ENCODE measurements at regions not wholly inside any gene's neighbourhood (a gene's known extent, or its start where the extent isn't known, plus 50 kb on each side); places are given as distances from the start of the nearest gene placed in this dataset.

GRCh38 chr18:27353273-27353672 is 168.2 kb upstream of the CHST9 start:
- Histone ChIP-seq H3K27ac (no peak overlapping the region), H3F3A (ENCODE audit: low read depth) (no peaks in the 10 kb centered on the region), H3K36me3 (no peaks in the 10 kb centered on the region), H3K4me1 (no peaks in the 10 kb centered on the region), H4K20me1 (ENCODE audit: low read depth) (no peaks in the 10 kb centered on the region), H3K79me2 (ENCODE audit: low read depth) (no peaks in the 10 kb centered on the region), H3K4me3 (no peak overlapping the region), H2AFZ (replicated peaks) (no peak overlapping the region), H3K27me3 (no peaks in the 10 kb centered on the region), H3K4me2 (no peak overlapping the region), H3K9me3 (ENCODE audit: low read depth) (no peaks in the 10 kb centered on the region), H3K9ac (no peak overlapping the region)
- peaks cover 7% of the 10 kb centered on the region for H3K4me1 Mint-ChIP-seq
- no peak overlapping the region for H3K4me3 Mint-ChIP-seq
- TF ChIP-seq CTCF (IDR thresholded peaks at IDR 0.05) (no peak), EZH2phosphoT487 (IDR thresholded peaks at IDR 0.05) (no peak), EZH2 (IDR thresholded peaks at IDR 0.05) (no peak)
- H3K9me3 Mint-ChIP-seq, result peaks cover 5% of the 10 kb centered on the region
- H3K36me3 Mint-ChIP-seq, result no peaks in the 10 kb centered on the region
- no peak overlapping the region for H3K27ac Mint-ChIP-seq
- no peak for DNase-seq (ENCODE audit: low spot score)
- peaks cover 2% of the 10 kb centered on the region for H3K27me3 Mint-ChIP-seq (ENCODE audit: insufficient read depth, low read depth)

GRCh38 chr18:27349284-27349882 is 164.3 kb upstream of the CHST9 start:
- Histone ChIP-seq H3K27ac (no peak overlapping the region), H3K36me3 (no peaks in the 10 kb centered on the region), H3K4me1 (no peaks in the 10 kb centered on the region), H3K9me3 (ENCODE audit: low read depth) (no peaks in the 10 kb centered on the region), H2AFZ (replicated peaks) (no peak overlapping the region), H3K79me2 (ENCODE audit: low read depth) (no peaks in the 10 kb centered on the region), H3F3A (ENCODE audit: low read depth) (no peaks in the 10 kb centered on the region), H4K20me1 (ENCODE audit: low read depth) (no peaks in the 10 kb centered on the region), H3K9ac (no peak overlapping the region), H3K4me2 (no peak overlapping the region), H3K27me3 (no peaks in the 10 kb centered on the region), H3K4me3 (no peak overlapping the region)
- H3K27me3 Mint-ChIP-seq (ENCODE audit: insufficient read depth, low read depth), result no peaks in the 10 kb centered on the region
- TF ChIP-seq EZH2 (IDR thresholded peaks at IDR 0.05) (no peak), CTCF (IDR thresholded peaks at IDR 0.05) (no peak), EZH2phosphoT487 (IDR thresholded peaks at IDR 0.05) (no peak)
- H3K4me3 Mint-ChIP-seq, result no peak overlapping the region
- no peak overlapping the region for H3K27ac Mint-ChIP-seq
- H3K4me1 Mint-ChIP-seq, result no peaks in the 10 kb centered on the region
- no peak for DNase-seq (ENCODE audit: low spot score)
- peaks cover 5% of the 10 kb centered on the region for H3K9me3 Mint-ChIP-seq
- no peaks in the 10 kb centered on the region for H3K36me3 Mint-ChIP-seq

GRCh38 chr18:27331606-27332005 is 146.5 kb upstream of the CHST9 start:
- no peaks in the 10 kb centered on the region for H3K79me2 ChIP-seq (ENCODE audit: low read depth)
- Mint-ChIP-seq H3K9me3 (peaks cover 8% of the 10 kb centered on the region), H3K4me1 (peaks cover 4% of the 10 kb centered on the region), H3K27me3 (ENCODE audit: insufficient read depth, low read depth) (peaks cover 3% of the 10 kb centered on the region), H3K36me3 (no peaks in the 10 kb centered on the region), H3K4me3 (no peak overlapping the region), H3K27ac (no peak overlapping the region)
- no peaks in the 10 kb centered on the region for H3K9me3 ChIP-seq (ENCODE audit: low read depth)
- H3K4me3 ChIP-seq, result no peak overlapping the region
- TF ChIP-seq EZH2 (IDR thresholded peaks at IDR 0.05) (no peak), EZH2phosphoT487 (IDR thresholded peaks at IDR 0.05) (no peak), CTCF (IDR thresholded peaks at IDR 0.05) (no peak)
- H3K36me3 ChIP-seq, result no peaks in the 10 kb centered on the region
- H2AFZ ChIP-seq (replicated peaks), result no peak overlapping the region
- no peaks in the 10 kb centered on the region for H4K20me1 ChIP-seq (ENCODE audit: low read depth)
- no peak overlapping the region for H3K27ac ChIP-seq
- H3F3A ChIP-seq (ENCODE audit: low read depth), result no peaks in the 10 kb centered on the region
- no peaks in the 10 kb centered on the region for H3K4me1 ChIP-seq
- no peak for DNase-seq (ENCODE audit: low spot score)
- H3K9ac ChIP-seq, result no peak overlapping the region
- no peaks in the 10 kb centered on the region for H3K27me3 ChIP-seq
- no peak overlapping the region for H3K4me2 ChIP-seq
